Vagina (tissue), 2 donors: ENCODE measurements at regions not wholly inside any gene's neighbourhood (a gene's known extent, or its start where the extent isn't known, plus 50 kb on each side); places are given as distances from the start of the nearest gene placed in this dataset.

Experiments
- DNase-seq, 2 donors: peaks; one replicate each; pipeline ENCODE4 v3.0.0-alpha.2; 2017; ENCODE audit errors: extremely low spot score in 2 of 2
- H3K27ac ChIP-seq: fragments of 200-600 bp; sonication (generic); one replicate; pipeline ENCODE4 v1.5.1; 2019
- H3K27me3 ChIP-seq: fragments of 200-600 bp; sonication (generic); one replicate; pipeline ENCODE4 v1.5.1; 2019
- H3K36me3 ChIP-seq, 2 donors: fragments of 200-600 bp; sonication (generic); one replicate each; pipeline ENCODE4 v1.5.1; 2017 to 2019
- H3K4me1 ChIP-seq: fragments of 200-600 bp; sonication (generic); one replicate; pipeline ENCODE4 v1.5.1; 2019
- H3K4me3 ChIP-seq, 2 donors: fragments of 200-600 bp; sonication (generic); 1 replicate in 1 of 2; 2 replicates in 1 of 2; pipeline ENCODE4 v1.5.1; 2016 to 2019
- H3K9me3 ChIP-seq: fragments of 200-600 bp; sonication (generic); one replicate; pipeline ENCODE4 v1.5.1; 2019
- CTCF ChIP-seq, 3 experiments: fragments of 450-650 bp in 2 of 3; fragments of 200-600 bp in 1 of 3; sonication (generic) in 1 of 3; IDR thresholded peaks; one replicate each; pipeline ENCODE4 v1.5.1; 2017 to 2019; ENCODE audit warnings: antibody characterized with exemption in 3 of 3, mild to moderate bottlenecking in 2 of 3, moderate library complexity in 2 of 3
- POLR2A ChIP-seq, 2 donors: fragments of 450-650 bp; IDR thresholded peaks; one replicate each; pipeline ENCODE4 v1.6.1; 2017; ENCODE audit warnings: antibody characterized with exemption in 2 of 2, mild to moderate bottlenecking in 2 of 2, moderate library complexity in 2 of 2
- POLR2AphosphoS5 ChIP-seq, 2 donors: sonication (generic); formaldehyde crosslinking; IDR thresholded peaks; one replicate each; pipeline ENCODE4 v1.9.0; 2017; ENCODE audit warnings: antibody characterized with exemption in 2 of 2, mild to moderate bottlenecking in 2 of 2, low read depth in 1 of 2; ENCODE audit not compliant: insufficient read depth in 1 of 2
- intact Hi-C: fragments of 100-400 bp; cut with DNase I; formaldehyde crosslinking; loops from one replicate; pipeline ENCODE4 v1.15.1; 2023

GRCh38 chr11:28582506-28582905 is 474.3 kb downstream of the METTL15 start:
- Histone ChIP-seq H3K36me3 (no peaks in the 10 kb centered on the region), H3K4me1 (no peaks in the 10 kb centered on the region), H3K9me3 (no peaks in the 10 kb centered on the region), H3K27me3 (no peaks in the 10 kb centered on the region), H3K4me3 (no peak overlapping the region), H3K27ac (no peak overlapping the region)
- no peak for DNase-seq
- intact Hi-C loops = no loop called here
- TF ChIP-seq CTCF (IDR thresholded peaks at IDR 0.05) (no peak), POLR2A (IDR thresholded peaks at IDR 0.05) (no peak), POLR2AphosphoS5 (IDR thresholded peaks at IDR 0.05; ENCODE audit: insufficient read depth in 1 of 2, low read depth in 1 of 2) (no peak)

- no peak for TF ChIP-seq POLR2A (IDR thresholded peaks at IDR 0.05)
- TF ChIP-seq CTCF (IDR thresholded peaks at IDR 0.05) = no peak
- no peak for TF ChIP-seq POLR2AphosphoS5 (IDR thresholded peaks at IDR 0.05; ENCODE audit: insufficient read depth in 1 of 2, low read depth in 1 of 2)
- Histone ChIP-seq H3K27me3 (no peaks in the 10 kb centered on the region), H3K27ac (no peak overlapping the region), H3K36me3 (no peaks in the 10 kb centered on the region), H3K4me1 (no peaks in the 10 kb centered on the region), H3K4me3 (no peak overlapping the region), H3K9me3 (no peaks in the 10 kb centered on the region)
- intact Hi-C loops = no loop called here
- no peak for DNase-seq
Observed at GRCh38 chr11:28581286-28582242, 473.4 kb downstream of the METTL15 start.

GRCh38 chr11:28571371-28571770 is 463.2 kb downstream of the METTL15 start:
- no peak overlapping the region for H3K4me3 ChIP-seq
- intact Hi-C loops = no loop called here
- TF ChIP-seq CTCF (IDR thresholded peaks at IDR 0.05) (no peak), POLR2AphosphoS5 (IDR thresholded peaks at IDR 0.05; ENCODE audit: insufficient read depth in 1 of 2, low read depth in 1 of 2) (no peak), POLR2A (IDR thresholded peaks at IDR 0.05) (no peak)
- H3K27me3 ChIP-seq = no peaks in the 10 kb centered on the region
- H3K36me3 ChIP-seq = no peaks in the 10 kb centered on the region
- H3K27ac ChIP-seq = no peak overlapping the region
- no peaks in the 10 kb centered on the region for H3K9me3 ChIP-seq
- DNase-seq = no peak
- peaks cover 6% of the 10 kb centered on the region for H3K4me1 ChIP-seq

GRCh38 chr11:28569106-28569505 is 460.9 kb downstream of the METTL15 start:
- no peaks in the 10 kb centered on the region for H3K36me3 ChIP-seq
- no peaks in the 10 kb centered on the region for H3K9me3 ChIP-seq
- H3K27ac ChIP-seq = no peak overlapping the region
- no peak overlapping the region for H3K4me3 ChIP-seq
- peaks cover 6% of the 10 kb centered on the region for H3K4me1 ChIP-seq
- no peak for DNase-seq
- no peak for TF ChIP-seq CTCF (IDR thresholded peaks at IDR 0.05)
- TF ChIP-seq POLR2AphosphoS5 (IDR thresholded peaks at IDR 0.05; ENCODE audit: insufficient read depth in 1 of 2, low read depth in 1 of 2) = no peak
- no peak for TF ChIP-seq POLR2A (IDR thresholded peaks at IDR 0.05)
- intact Hi-C loops = no loop called here
- H3K27me3 ChIP-seq = no peaks in the 10 kb centered on the region
